GM19455 (cell line): ENCODE measurements at regions not wholly inside any gene's neighbourhood (a gene's known extent, or its start where the extent isn't known, plus 50 kb on each side); places are given as distances from the start of the nearest gene placed in this dataset.

Source experiments
- ATAC-seq: cut with Tn5 transposase; IDR thresholded peaks from one replicate; pipeline ENCODE4 v1.9.1; 2021; ENCODE audit not compliant: unreplicated experiment

DNA sequence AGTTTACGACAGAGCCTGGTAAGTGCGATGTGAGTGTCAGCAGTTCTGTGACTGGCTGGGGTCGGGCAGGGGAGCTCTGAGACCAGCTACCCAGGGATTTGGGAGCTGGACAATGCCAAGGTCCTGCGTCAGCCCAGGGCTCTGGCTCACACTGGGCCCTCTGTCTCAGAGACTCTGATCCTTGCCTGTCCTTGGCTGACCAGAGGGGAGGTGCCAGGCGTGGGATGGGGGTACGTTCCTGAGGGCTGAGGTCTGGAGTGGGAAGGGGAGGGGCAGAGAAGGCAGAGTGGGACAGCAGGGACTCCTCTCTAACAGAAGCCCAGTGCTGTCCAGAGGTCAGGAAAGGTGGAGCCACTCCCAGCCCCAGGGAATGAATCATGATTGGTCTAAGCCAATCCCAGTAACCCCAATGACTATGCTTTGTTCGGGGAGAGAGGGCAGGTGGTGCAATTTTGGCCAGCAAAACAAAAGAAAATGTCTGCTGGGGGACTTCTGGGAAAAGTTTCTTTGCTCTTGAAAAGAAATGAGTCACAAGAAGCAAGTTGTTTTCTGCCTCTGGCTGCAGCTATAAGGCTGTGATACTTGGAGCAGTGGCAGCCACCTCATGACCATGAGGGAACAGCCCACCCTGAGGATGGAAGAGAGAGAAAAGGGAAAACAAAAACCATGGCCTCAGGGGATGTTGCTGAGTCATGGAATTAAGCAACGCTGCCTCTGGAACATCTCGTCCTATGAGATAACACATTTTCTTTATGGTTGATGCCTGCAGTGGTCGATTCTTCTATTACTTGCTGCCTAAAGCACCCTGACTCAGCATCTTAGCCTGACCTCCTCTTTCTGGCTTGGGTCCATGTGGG is 108.3 kb downstream of the CHST1 start:
- no peak for ATAC-seq

DNA sequence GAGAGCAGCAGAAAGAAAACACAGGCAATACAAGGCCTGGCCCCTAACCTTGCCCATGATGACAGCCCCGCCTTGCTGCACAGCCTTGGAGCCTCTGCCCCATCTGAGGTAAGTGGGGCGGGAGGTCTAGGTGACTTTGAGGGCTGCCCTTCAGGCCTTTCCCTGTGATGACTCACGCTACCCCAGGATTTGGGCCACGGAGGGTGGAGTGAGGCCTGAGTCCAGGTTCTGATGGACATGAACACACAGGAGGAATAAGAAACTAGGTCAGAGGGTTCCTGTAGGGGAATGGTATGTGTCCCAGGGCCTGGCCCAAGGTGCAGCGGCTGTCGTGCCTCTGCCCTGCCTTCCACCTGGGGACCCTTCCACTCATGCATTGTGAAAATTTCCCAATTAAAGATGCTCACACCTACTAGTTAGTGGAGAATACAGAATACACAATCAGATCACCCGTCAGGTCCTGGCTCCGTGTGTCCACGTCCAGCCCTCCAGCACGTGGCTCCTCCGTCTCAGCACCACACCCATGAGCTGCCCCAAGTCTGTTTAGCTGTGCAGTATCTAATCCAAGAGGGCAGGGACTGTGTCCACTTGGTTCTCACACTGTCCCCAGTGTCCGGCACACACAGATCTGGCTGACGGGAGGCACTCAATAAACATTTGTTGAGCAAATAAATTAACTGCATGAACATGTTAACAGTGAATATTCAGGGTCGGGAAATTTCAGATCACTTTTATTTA is 111.0 kb downstream of the CHST1 start:
- no peak for ATAC-seq

DNA sequence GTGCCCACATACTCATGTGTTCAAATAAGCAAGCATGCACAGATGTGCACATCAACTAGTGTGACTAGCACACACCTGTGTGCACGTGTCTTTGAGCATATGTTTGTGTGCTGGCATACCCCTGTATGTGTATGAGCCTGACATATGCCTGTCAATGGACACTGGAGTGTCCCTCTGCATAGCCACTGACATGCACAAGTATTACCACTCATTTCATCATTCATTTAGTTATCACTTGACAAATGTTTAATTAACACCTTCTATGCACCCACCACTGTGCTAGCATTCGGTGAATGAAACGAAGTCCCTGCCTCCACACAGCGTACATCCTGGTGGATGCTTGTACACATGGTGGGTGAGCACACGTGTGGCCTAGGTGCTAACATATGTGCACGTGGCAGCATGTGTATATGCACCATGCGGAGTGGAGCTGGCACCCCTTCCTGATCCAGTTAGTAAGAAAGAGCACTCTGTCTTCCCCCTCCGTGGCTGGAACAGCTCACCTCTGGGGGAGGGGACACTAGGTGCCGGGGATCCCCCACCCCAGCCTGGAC is 112.0 kb downstream of the CHST1 start:
- no peak for ATAC-seq

DNA sequence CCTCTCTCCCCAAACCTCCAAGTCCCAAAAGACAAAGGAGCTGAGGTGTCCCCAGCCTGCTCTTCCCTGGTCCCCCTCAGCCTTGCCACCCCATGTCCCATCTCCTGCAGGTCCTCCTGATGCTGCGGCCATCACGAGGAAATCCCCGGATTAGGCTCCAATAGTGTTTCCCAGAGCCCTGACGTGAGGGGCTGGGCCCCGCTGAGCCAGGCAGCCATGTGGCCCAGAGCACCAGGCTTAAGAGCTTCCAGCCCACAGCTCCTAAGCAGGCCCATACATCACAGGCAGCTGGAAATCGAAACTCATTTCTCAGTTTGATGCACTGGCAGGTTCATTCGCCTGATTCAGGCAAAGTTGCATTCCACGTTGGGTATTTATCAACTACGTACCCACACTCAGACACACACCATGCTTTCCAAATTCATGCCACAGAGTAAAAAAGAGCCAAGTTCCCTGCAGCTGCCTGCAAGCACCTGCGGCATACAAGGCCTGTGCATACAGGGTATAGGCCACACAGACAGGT is 114.2 kb downstream of the CHST1 start:
- no peak for ATAC-seq

DNA sequence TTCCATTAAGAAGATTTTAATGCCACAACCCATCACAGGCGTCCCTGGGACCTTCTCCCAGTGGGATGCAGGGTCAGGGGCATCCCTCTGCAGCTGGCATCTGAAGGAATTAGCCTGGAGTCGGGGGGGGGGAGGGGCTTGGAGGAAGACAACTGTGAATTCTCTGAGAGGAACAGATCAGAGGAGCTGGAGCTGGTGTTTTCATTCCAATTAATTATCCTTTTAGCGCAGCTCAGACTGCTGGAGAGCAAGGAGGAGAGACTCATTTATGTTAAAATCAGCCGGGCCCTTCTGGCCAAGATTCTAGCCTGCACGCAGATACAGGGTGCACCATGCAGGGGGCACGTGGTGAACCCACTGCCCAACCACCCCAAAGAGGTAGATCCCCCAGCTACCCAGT is 116.2 kb downstream of the CHST1 start:
- ATAC-seq, result no peak

DNA sequence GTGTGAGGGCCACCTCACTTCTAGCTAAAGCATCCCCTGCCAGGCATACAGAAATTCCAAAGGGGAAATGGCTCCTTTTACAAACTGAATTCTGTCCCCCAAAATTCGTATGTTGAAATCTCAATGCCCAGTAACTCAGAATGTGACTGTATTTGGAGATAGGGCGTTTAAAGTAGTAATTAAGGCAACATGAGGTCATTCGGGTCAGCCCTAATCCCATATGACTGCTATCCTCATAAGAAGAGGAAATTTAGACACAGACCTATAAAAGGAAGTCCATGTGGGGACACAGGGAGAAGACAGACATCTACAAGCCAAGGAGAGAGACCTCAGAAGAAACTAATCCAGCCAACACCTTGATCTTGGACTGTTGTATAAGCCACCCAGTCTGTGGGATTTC is 119.1 kb downstream of the CHST1 start:
- ATAC-seq, result no peak

DNA sequence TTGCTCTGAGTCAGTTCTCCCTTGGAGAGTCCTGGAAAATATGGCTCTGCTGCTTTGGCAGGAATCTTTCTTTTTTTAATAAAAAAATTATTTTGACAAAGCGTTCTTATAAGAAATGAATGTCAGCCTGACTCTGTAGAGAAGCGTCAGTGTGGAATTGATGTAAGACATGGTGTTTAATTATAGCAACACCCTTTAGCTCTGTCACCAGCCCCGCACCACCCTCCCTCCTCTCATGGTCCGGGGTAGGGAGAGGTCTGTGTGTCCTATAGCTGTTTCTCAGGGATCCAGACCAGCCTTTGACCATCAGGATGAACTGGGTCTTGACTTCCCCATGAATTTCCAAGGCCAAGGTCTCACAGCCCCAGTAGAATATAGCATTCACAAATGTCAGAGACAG is 120.6 kb downstream of the CHST1 start:
- no peak for ATAC-seq

DNA sequence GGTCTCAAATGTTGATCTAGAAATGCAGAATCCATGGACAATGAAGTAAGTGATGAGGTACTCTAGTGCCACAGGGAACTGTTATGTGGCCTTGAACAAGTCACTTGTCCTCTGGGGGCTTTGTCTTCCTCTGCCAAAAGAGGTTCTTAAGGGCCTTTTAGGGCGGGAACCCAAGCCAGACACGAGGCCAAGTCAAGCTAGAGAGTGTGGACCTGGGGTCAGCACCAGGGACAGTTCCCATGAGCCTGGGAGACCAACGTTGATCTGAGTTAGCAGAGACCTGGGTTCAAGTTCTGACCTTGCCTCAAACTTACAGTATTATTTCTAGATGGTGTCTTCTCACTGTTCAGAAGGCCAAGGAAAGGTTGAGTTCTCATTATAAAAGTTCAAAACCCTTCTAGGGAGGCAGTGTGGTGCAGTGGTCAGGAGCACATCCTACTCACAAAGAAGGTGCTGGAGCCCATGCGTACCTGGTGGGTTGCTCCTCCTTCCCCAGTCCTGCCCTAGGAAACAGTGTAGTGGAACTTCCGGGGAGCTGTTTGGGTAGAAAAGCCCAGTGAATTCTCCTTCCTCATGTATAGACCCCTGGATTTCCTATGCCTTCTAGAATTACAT is 121.5 kb downstream of the CHST1 start:
- ATAC-seq, result no peak

DNA sequence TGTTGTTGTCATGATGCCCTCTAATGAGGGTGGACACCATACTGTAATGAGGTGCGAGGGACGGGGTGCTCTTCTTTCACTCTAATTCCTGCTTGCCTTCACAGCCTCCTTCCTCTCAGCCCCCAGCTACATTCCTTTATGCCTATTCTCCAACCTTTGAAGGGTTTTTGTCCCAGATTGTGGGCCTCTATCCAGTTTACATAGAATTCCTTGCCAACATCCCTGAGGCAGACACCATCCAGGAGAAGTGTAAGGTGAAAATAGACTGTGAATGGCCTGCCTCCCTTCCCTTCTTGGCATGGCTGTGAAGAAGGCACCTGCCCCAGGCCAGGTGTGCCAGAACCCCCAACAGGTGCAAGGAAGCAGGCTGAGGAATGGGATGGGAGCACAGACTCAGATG is 122.3 kb downstream of the CHST1 start:
- ATAC-seq, result no peak

DNA sequence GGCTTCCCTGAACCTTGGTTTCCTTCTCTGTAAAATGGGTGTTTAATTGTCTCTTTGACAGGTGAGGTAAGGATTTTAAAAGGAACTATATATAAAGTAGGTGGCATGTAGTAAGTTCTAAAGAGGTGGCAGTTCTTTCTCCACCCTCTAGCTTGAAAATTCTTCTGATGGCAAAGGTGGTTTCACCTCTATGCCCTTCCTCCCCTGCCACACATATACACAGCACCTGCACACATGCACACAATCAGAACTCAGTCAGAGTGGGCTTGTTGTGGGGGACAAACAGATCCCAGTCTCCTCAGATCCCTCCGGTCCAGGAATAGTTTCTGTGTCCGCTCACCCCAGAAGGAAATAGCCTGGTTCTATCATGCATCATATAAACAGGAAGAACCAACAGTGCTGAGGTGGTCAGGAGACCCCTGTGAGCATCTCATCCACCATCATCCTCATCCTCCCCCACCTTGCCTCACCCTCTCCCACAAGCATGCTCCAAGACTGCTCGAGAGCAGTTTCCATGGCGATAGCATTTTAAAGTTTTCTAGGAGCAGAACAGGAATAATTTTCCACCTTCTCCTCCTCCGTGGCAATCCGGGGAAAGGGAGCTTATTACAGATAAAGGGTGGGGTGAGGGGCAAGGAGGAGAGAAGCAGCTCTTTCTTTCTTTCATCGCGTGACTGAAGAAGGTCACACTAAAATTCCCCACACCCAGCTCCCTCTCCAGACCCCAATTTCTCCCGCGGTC is 123.6 kb downstream of the CHST1 start:
- no peak for ATAC-seq

DNA sequence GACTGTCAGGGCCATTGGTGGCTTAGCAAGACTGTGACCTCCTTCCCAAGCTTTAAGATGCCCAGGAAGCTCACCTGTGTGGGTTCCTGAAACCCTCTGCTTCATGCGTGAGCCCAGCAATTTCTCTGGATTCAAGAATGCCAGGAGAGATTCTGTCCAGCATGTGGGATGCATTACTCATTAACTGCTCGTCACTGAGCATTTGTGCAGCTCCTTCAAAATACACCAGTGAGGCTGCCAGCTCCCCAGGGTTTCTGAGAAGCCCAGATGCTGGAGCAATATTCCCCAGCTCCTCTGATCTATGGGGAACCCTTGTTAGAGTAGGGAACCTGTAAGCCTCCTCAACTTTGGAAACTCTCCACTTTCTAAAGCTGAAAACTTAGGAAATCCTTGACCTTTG is 126.5 kb downstream of the CHST1 start:
- no peak for ATAC-seq

DNA sequence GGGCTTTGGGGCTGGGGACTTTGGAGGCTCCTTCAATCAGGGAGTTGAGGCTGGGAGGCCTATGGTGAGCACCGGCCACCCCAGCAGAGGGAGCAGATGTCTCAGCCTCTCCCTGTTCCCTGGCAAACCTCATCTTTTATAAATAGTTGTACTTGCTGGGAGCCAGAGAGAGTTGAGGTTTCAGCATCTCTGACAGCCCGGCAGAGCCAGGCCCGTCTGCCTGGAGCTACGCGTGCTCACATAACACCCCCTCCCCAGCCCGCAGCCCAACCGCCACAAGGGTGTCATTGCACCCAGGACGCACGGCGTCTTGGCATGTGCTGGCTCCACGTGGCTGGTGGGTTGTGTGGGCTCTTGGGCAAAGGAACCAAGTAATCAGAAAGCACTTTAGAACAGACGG is 127.1 kb downstream of the CHST1 start:
- no peak for ATAC-seq

DNA sequence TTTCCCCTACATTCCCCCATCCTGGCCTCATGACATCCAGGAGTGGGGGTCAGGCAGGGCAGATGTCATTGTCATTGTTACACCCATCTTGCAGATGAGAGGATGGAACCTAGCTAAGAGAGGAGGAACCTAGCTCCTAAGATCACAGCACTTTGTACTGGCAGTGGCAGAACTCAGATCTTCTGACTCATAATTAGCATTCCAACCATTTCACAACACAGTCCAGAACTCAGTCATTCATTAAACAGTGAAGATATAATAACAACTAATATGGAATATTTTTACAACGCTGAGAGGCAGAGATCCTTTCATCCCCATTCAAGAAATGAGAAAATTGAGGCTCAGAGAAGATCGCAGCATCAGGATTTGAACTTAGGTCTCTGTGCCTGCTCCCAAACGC is 127.8 kb downstream of the CHST1 start:
- no peak for ATAC-seq

DNA sequence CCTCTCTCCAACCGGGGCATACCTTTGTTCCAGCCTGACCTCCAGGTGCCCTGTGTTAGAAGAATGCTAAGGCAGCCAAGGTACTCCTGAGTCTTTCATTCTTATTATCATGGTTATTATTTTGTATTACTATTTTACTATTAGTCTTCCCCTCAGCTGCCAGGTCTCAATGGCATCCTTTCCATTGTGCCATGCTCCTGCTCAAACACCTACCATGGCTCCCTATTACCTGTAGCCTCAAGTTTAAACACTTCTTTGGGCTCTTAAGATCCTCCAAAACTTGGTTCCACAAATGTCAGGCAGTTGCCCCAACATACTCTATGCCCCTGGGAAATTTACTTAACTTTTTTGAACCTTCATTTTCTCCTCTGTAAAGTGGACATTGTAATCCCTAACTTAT is 130.4 kb downstream of the CHST1 start:
- ATAC-seq, result no peak

DNA sequence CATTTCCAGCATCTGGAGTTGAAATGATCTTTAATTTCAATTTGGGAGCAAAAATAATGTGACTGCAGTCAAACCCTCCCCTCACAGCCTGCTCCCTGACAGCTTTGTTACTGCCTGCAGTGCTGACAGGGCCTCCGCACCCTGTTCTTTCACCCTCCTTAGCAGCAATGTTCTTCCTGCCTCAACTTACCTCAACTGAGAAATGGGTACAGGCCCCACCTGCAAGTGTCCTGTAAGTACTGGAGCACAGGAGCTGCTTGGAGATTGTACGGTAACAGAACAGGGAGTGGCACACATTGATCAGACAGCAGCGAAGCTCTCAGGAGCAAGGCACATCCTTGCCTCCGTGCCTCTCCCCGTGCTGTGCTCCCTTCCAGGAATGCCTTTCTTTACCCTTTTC is 131.3 kb downstream of the CHST1 start:
- ATAC-seq, result no peak

DNA sequence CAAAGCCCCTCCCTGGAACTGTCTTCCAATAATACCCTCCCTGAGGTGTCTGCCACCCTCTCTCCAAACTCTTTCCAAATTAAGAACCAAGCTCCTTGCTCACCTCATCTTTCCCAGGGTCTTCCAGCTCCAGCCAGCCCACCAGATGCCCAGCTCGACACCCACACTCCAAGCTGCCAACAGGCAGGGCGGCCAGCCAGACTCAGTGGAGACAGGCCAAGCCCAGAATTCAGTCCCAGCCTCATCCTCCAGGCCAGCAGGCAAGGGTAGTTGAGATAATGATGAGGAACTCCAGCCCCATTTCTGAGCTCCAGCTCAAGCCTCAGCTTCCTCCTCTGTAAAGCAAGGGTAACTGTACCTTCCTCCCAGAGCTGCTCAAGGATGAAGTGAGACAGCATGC is 132.9 kb downstream of the CHST1 start:
- no peak for ATAC-seq

DNA sequence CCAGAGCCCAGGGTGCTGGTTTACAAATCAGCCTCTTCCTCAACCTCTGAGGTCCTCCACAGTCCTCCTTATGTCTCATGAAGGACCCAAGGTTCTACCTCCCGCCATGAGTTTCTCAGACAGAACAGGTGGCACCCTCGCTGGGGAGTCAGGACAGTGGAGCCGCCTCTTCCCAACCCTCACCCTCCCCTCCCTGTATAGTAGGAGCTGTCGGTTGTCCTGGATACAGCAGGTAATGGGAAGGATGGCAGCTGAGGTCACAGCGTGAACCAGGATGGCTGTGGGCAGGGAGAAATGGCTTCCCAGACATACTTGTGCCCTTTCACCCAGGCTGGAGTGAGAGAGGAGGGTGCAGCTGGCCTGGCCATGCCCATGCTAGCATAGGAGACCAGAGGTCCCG is 134.6 kb downstream of the CHST1 start:
- no peak for ATAC-seq

DNA sequence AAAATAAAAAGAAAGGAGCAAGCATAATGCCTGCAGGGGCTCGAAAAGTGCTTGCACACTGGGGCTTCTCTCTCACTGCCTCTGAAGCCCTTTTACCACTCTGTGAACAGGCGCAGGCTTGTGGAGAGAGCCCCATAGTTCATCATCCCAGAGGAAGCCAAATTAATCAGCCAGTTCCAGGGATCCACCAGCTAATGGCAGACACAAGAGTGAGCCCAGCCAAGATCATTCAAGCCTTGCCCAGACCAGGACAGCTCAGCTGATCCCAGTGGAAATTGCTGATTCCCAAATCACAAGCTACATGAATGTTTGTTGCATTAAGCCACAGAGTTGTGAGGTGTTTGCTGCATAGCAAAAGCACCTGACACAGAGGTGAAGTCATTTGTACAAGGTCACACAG is 135.3 kb downstream of the CHST1 start:
- ATAC-seq, result no peak

DNA sequence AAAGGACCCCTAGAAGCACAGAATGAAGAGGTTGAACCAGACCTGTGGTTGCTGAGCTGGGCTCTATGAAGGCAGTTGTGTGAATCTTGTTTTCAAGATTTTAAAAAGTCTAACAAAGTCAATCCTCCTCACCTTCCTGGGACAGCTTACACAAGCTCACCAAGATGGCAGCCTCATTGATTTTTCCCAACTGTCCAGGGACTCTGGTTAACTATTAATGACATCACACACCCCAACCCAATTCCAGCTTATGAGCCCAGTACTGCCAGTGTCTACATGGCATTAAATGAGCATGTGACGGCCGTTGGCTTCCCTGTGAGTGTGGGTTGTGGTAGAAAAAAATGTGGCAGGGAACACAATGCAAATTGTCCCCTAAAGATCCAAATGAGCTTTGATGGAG is 137.0 kb downstream of the CHST1 start:
- no peak for ATAC-seq

DNA sequence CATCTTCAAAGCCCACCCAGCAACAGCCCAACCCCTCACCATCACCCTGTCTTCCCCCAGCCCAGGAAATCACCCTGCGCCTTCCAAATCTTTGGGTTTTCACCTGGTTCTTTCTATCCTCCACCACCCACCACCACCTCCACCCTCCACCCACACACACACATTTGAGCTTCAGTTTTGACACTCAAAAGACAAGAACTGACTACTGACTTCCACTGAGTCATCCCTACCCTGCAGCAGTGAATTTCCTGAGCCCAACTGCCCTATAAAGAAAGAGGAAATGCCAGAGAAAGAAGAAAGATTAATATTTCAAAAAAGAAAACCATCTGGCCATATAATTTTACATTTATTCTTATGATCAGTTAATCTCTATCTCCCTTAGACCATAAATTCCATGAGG is 137.5 kb downstream of the CHST1 start:
- ATAC-seq, result no peak

DNA sequence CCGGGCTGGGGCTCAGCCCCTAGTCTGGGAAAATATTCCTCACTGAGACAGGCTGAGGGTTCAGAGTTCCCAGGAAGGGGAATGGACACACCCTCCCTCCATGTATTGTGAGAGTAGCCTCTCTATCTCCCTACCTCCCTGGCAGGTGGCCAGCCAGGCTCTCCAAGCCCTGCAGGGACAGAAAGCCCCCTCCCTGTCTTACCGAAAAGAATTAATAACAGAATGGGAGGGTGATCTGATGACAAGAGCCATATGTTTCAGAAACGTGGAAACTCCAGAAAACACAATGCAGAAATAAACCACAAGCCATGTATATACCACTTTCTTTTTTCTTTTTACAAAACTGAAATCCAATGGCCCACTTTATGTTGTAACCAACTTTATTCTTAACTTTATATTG is 140.0 kb downstream of the CHST1 start:
- ATAC-seq, result no peak
